Right lobe of liver (tissue), 6 donors: ENCODE measurements at regions not wholly inside any gene's neighbourhood (a gene's known extent, or its start where the extent isn't known, plus 50 kb on each side); places are given as distances from the start of the nearest gene placed in this dataset.

ENCODE experiments used
- ATAC-seq, 4 donors: fragments of 200-7000 bp; cut with Tn5 transposase; one replicate each; pipeline ENCODE4 v1.9.1; 2020; ENCODE audit warnings: mild to moderate bottlenecking in 4 of 4, moderate library complexity in 4 of 4
- DNase-seq, 3 donors: peaks; one replicate each; pipeline ENCODE4 v3.0.0-alpha.2; 2020
- H3K27ac ChIP-seq, 3 donors: fragments of 200-600 bp; one replicate each; pipeline ENCODE4 v1.8.0; 2022
- H3K27me3 ChIP-seq, 2 donors: fragments of 200-600 bp; one replicate each; pipeline ENCODE4 v1.8.0; 2022
- H3K36me3 ChIP-seq, 4 donors: fragments of 200-600 bp; sonication (generic) in 1 of 4; one replicate each; pipeline versions ENCODE4 v1.5.1 to v1.8.0; 2017 to 2022; ENCODE audit warnings: control low read depth in 1 of 4
- H3K4me1 ChIP-seq, 4 donors: fragments of 200-600 bp; sonication (generic) in 1 of 4; one replicate each; pipeline versions ENCODE4 v1.5.1 to v1.8.0; 2017 to 2022; ENCODE audit warnings: control low read depth in 1 of 4
- H3K4me3 ChIP-seq, 3 donors: fragments of 200-600 bp; one replicate each; pipeline ENCODE4 v1.8.0; 2022
- H3K9me3 ChIP-seq, 4 donors: fragments of 200-600 bp; sonication (generic) in 1 of 4; one replicate each; pipeline versions ENCODE4 v1.5.1 to v1.8.0; 2017 to 2022; ENCODE audit warnings: control low read depth in 1 of 4
- CTCF ChIP-seq, 4 donors: fragments of 200-600 bp in 3 of 4; fragments of 450-650 bp in 1 of 4; IDR thresholded peaks; one replicate each; pipeline versions ENCODE4 v1.5.1 to v1.8.0; 2016 to 2022; ENCODE audit warnings: antibody characterized with exemption in 4 of 4, mild to moderate bottlenecking in 2 of 4
- POLR2A ChIP-seq: fragments of 450-650 bp; IDR thresholded peaks from one replicate; pipeline ENCODE4 v1.6.1; 2017; ENCODE audit warnings: antibody characterized with exemption, mild to moderate bottlenecking
- WGBS: methylation state at CpG from one replicate; pipeline ENCODE4 v1.1.6; 2018; ENCODE audit warnings: low coverage, low lambda C conversion rate; ENCODE audit not compliant: insufficient coverage; ENCODE audit errors: missing lambda C conversion rate; 5-methylcytosine and 5-hydroxymethylcytosine counted together
- intact Hi-C, 2 donors: fragments of 100-400 bp; cut with DNase I; formaldehyde crosslinking; loops; one replicate each; pipeline versions ENCODE4 v1.11.2 to v1.14.1; 2022
- donor health status: DM: no; HTN: yes; CAD: no.
- donor health status: DM: no; HTN: no; CAD: no.
- donor health status: DM: no; HTN: no; CAD: no.
- donor health status: DM: no; HTN: yes; CAD: no.
- donor health status: DM: no; HTN: yes; CAD: no.

GRCh38 chr6:9205645-9206044 lies 770.3 kb upstream of the SLC35B3 start:
- no peaks in the 10 kb centered on the region for H3K36me3 ChIP-seq
- no peak overlapping the region for H3K4me3 ChIP-seq
- intact Hi-C loops = no loop called here
- no peak for DNase-seq
- no peaks in the 10 kb centered on the region for H3K27me3 ChIP-seq
- TF ChIP-seq CTCF (IDR thresholded peaks at IDR 0.05) (no peak), POLR2A (no peak)
- WGBS = 87% methylated on average over 1 of the region's 1 CpG
- no peaks in the 10 kb centered on the region for H3K4me1 ChIP-seq
- no peak for ATAC-seq
- no peaks in the 10 kb centered on the region for H3K9me3 ChIP-seq
- H3K27ac ChIP-seq = no peak overlapping the region

GRCh38 chr6:9204171-9204570 lies 768.8 kb upstream of the SLC35B3 start:
- H3K9me3 ChIP-seq = no peaks in the 10 kb centered on the region
- TF ChIP-seq POLR2A = no peak
- no peak for TF ChIP-seq CTCF (IDR thresholded peaks at IDR 0.05)
- 33% methylated on average over 1 of the region's 1 CpG for WGBS
- H3K4me1 ChIP-seq = no peaks in the 10 kb centered on the region
- H3K36me3 ChIP-seq = no peaks in the 10 kb centered on the region
- no peak for ATAC-seq
- H3K27ac ChIP-seq = no peak overlapping the region
- H3K4me3 ChIP-seq = no peak overlapping the region
- DNase-seq = no peak
- no peaks in the 10 kb centered on the region for H3K27me3 ChIP-seq
- intact Hi-C loops = no loop called here

DNA sequence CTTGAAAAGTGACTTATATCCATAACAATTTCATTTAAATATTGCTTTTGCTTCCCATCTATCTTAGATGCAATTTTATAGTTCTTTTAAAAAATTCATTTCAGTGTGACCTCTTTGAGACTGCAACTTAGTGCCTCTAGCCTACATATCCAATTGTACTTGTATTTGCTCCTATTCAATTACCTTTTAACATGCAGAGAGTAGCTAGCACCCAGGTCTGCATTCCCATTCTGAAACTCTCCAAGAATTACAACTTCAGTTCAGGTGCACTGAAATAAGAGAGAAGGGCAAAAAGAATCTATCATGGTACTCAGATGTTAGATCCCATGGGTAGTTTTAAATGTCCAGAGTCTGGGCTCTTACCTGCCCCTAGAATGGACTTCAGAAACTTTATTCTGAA lies 765.4 kb upstream of the SLC35B3 start:
- no peak overlapping the region for H3K4me3 ChIP-seq
- intact Hi-C loops = no loop called here
- H3K9me3 ChIP-seq = no peaks in the 10 kb centered on the region
- TF ChIP-seq POLR2A = no peak
- TF ChIP-seq CTCF (IDR thresholded peaks at IDR 0.05) = no peak
- H3K27me3 ChIP-seq = no peaks in the 10 kb centered on the region
- H3K36me3 ChIP-seq = no peaks in the 10 kb centered on the region
- DNase-seq (no peak), ATAC-seq (no peak)
- H3K27ac ChIP-seq = no peak overlapping the region
- no peaks in the 10 kb centered on the region for H3K4me1 ChIP-seq

DNA sequence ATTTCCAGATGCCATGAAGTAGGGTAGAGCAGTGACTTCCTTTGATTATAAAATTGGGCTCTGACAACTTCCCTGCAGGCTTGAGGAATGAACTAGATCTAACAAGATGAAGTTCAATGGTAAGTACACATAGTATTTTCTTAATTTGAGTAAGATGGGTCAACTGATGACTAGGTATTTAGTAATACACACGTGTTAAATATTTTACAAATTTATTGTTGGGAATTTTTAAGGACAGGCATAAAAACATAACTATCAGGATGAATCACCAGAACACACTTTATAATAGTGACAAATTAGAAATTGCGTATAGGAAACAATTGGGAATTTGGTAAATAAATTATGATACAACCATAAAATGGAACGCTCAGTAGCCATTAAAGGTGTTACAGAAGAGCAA lies 762.4 kb upstream of the SLC35B3 start:
- WGBS = 71% methylated on average over 3 of the region's 3 CpGs
- DNase-seq (no peak), ATAC-seq (no peak)
- Histone ChIP-seq H3K27ac (no peak overlapping the region), H3K36me3 (no peaks in the 10 kb centered on the region), H3K4me1 (no peaks in the 10 kb centered on the region), H3K9me3 (no peaks in the 10 kb centered on the region), H3K27me3 (no peaks in the 10 kb centered on the region), H3K4me3 (no peak overlapping the region)
- TF ChIP-seq POLR2A (no peak), CTCF (IDR thresholded peaks at IDR 0.05) (no peak)
- intact Hi-C loops = no loop called here

- no peaks in the 10 kb centered on the region for H3K9me3 ChIP-seq
- ATAC-seq (no peak), DNase-seq (no peak)
- no peak overlapping the region for H3K27ac ChIP-seq
- no peak for TF ChIP-seq CTCF (IDR thresholded peaks at IDR 0.05)
- TF ChIP-seq POLR2A = no peak
- intact Hi-C loops = no loop called here
- no peaks in the 10 kb centered on the region for H3K4me1 ChIP-seq
- H3K4me3 ChIP-seq = no peak overlapping the region
- WGBS = 34% methylated on average over 1 of the region's 1 CpG
- no peaks in the 10 kb centered on the region for H3K27me3 ChIP-seq
- H3K36me3 ChIP-seq = no peaks in the 10 kb centered on the region
Observed at GRCh38 chr6:9195322-9195721, 760.0 kb upstream of the SLC35B3 start.
